Fibroblast of lung (primary cell): ENCODE measurements at regions not wholly inside any gene's neighbourhood (a gene's known extent, or its start where the extent isn't known, plus 50 kb on each side); places are given as distances from the start of the nearest gene placed in this dataset.

Experiments
- DNase-seq, 2 donors: peaks; one replicate each; pipeline versions ENCODE4 v3.0.0 to v3.0.0-alpha.2; 2010; ENCODE audit warnings: low read depth in 2 of 2
- H2AFZ ChIP-seq: 2 replicates; pipeline ENCODE4 v1.5.1; 2012; ENCODE audit warnings: low read length, control low read depth, inconsistent platforms
- H3K27ac ChIP-seq: 2 replicates; pipeline ENCODE4 v1.5.1; 2011; ENCODE audit warnings: low read length, control low read depth; ENCODE audit not compliant: insufficient read depth
- H3K27me3 ChIP-seq: 2 replicates; pipeline ENCODE4 v1.5.1; 2011; ENCODE audit warnings: mild to moderate bottlenecking, low read length; ENCODE audit not compliant: control insufficient read depth, insufficient read depth
- H3K36me3 ChIP-seq: 2 replicates; pipeline ENCODE4 v1.5.1; 2011; ENCODE audit warnings: low read length; ENCODE audit not compliant: control insufficient read depth, insufficient read depth
- H3K4me1 ChIP-seq: 2 replicates; pipeline ENCODE4 v1.5.1; 2011; ENCODE audit warnings: low read length; ENCODE audit not compliant: control insufficient read depth, insufficient read depth; ENCODE audit errors: extremely low read depth
- H3K4me2 ChIP-seq: 2 replicates; pipeline ENCODE4 v1.5.1; 2011; ENCODE audit warnings: low read length, control low read depth; ENCODE audit not compliant: insufficient read depth; ENCODE audit errors: extremely low read depth
- H3K4me3 ChIP-seq, 4 experiments: fragments of 200-600 bp in 1 of 4; sonication (generic) in 1 of 4; replicated peaks in 1 of 4; 2 replicates each; pipeline ENCODE4 v1.5.1; 2011 to 2016; ENCODE audit warnings: low read length in 4 of 4, low read depth in 3 of 4, mild to moderate bottlenecking in 3 of 4, control low read depth in 2 of 4, inconsistent platforms in 1 of 4, mixed read lengths in 1 of 4; ENCODE audit not compliant: insufficient read depth in 1 of 4; ENCODE audit errors: control extremely low read depth in 1 of 4
- H3K79me2 ChIP-seq: 2 replicates; pipeline ENCODE4 v1.5.1; 2012; ENCODE audit warnings: mild to moderate bottlenecking, low read length, inconsistent platforms; ENCODE audit not compliant: control insufficient read depth, insufficient read depth
- H3K9ac ChIP-seq: 2 replicates; pipeline ENCODE4 v1.5.1; 2011; ENCODE audit warnings: mild to moderate bottlenecking, low read length, control low read depth; ENCODE audit not compliant: insufficient read depth
- H3K9me3 ChIP-seq: 2 replicates; pipeline ENCODE4 v1.5.1; 2012; ENCODE audit warnings: low read depth, low read length; ENCODE audit not compliant: control insufficient read depth, insufficient read depth
- H4K20me1 ChIP-seq: 2 replicates; pipeline ENCODE4 v1.5.1; 2011; ENCODE audit warnings: low read length; ENCODE audit not compliant: control insufficient read depth, insufficient read depth; ENCODE audit errors: extremely low read depth
- CTCF ChIP-seq, 2 donors: IDR thresholded peaks in 1 of 2; conservative IDR thresholded peaks in 1 of 2; 1 replicate in 1 of 2; 2 replicates in 1 of 2; pipeline ENCODE4 v1.5.1; 2011 to 2012; ENCODE audit warnings: low read length in 2 of 2, control low read depth in 1 of 2, inconsistent platforms in 1 of 2, low read depth in 1 of 2, mild to moderate bottlenecking in 1 of 2
- EZH2 ChIP-seq: IDR thresholded peaks from 2 replicates; pipeline ENCODE4 v1.5.1; 2012; ENCODE audit warnings: low read length, control low read depth, mild to moderate bottlenecking; ENCODE audit errors: missing control alignments

GRCh38 chr13:33617055-33617454 lies 200.9 kb upstream of the RFC3 start:
- no peak for TF ChIP-seq EZH2
- no peak for TF ChIP-seq CTCF (conservative IDR thresholded peaks at IDR 0.05 in 1 of 2, IDR thresholded peaks at IDR 0.05 in 1 of 2; ENCODE audit: low read depth in 1 of 2, low read length in 2 of 2)

GRCh38 chr13:33624253-33624652 lies 193.7 kb upstream of the RFC3 start:
- Histone ChIP-seq H3K4me2 (no peak overlapping the region), H3K4me3 (no peak overlapping the region), H4K20me1 (no peaks in the 10 kb centered on the region), H3K9ac (no peak overlapping the region), H3K27ac (no peak overlapping the region), H3K27me3 (no peaks in the 10 kb centered on the region), H3K4me1 (no peaks in the 10 kb centered on the region), H3K36me3 (no peaks in the 10 kb centered on the region), H3K79me2 (no peaks in the 10 kb centered on the region), H2AFZ (no peak overlapping the region), H3K9me3 (no peaks in the 10 kb centered on the region)
- TF ChIP-seq CTCF (conservative IDR thresholded peaks at IDR 0.05 in 1 of 2, IDR thresholded peaks at IDR 0.05 in 1 of 2; ENCODE audit: low read depth in 1 of 2, low read length in 2 of 2) (no peak), EZH2 (no peak)
- DNase-seq, result no peak

More at GRCh38 chr13:33617055-33617454, 200.9 kb upstream of the RFC3 start:
- DNase-seq, result no peak
- no peak overlapping the region for H3K4me2 ChIP-seq
- no peak overlapping the region for H2AFZ ChIP-seq
- H4K20me1 ChIP-seq, result no peaks in the 10 kb centered on the region
- H3K9me3 ChIP-seq, result no peaks in the 10 kb centered on the region
- H3K27ac ChIP-seq, result no peak overlapping the region
- H3K36me3 ChIP-seq, result no peaks in the 10 kb centered on the region
- no peaks in the 10 kb centered on the region for H3K27me3 ChIP-seq
- H3K79me2 ChIP-seq, result no peaks in the 10 kb centered on the region
- no peak overlapping the region for H3K9ac ChIP-seq
- H3K4me3 ChIP-seq, result no peak overlapping the region
- H3K4me1 ChIP-seq, result no peaks in the 10 kb centered on the region

- Histone ChIP-seq H3K79me2 (no peaks in the 10 kb centered on the region), H3K4me3 (no peak overlapping the region), H3K9ac (no peak overlapping the region), H4K20me1 (no peaks in the 10 kb centered on the region), H3K9me3 (no peaks in the 10 kb centered on the region), H3K27ac (no peak overlapping the region), H3K27me3 (no peaks in the 10 kb centered on the region), H3K36me3 (no peaks in the 10 kb centered on the region), H3K4me2 (no peak overlapping the region), H2AFZ (no peak overlapping the region), H3K4me1 (no peaks in the 10 kb centered on the region)
- no peak for DNase-seq
- TF ChIP-seq EZH2 (no peak), CTCF (conservative IDR thresholded peaks at IDR 0.05 in 1 of 2, IDR thresholded peaks at IDR 0.05 in 1 of 2; ENCODE audit: low read depth in 1 of 2, low read length in 2 of 2) (no peak)
These were observed 193.2 kb upstream of the RFC3 start for GRCh38 chr13:33624740-33625139.
